ENCODE measurements at regions not wholly inside any gene's neighbourhood (a gene's known extent, or its start where the extent isn't known, plus 50 kb on each side); places are given as distances from the start of the nearest gene placed in this dataset.
A peak's percentile ranks its signal among the peaks of the same experiment; 100 is the strongest.
"Not testable (repeated sequence)": the region's sequence is repeated elsewhere in the genome, so short reads cannot be mapped to it uniquely, and the experiment has no call there.

GRCh38 chr5:26181582-26181981 lies 856.8 kb downstream of the CDH9 start:
- DNase-seq: no peak

GRCh38 chr5:26148569-26149107 lies 889.7 kb downstream of the CDH9 start:
- DNase-seq: no peak

GRCh38 chr5:26143259-26143658 lies 895.1 kb downstream of the CDH9 start:
- no peak for DNase-seq

- no peak for DNase-seq
Observed at GRCh38 chr5:26121338-26121737, 917.0 kb downstream of the CDH9 start.

GRCh38 chr5:26104175-26104574 lies 934.2 kb downstream of the CDH9 start:
- DNase-seq: no peak

- no peak for DNase-seq
Observed at GRCh38 chr5:26060212-26060611, 978.2 kb downstream of the CDH9 start.

GRCh38 chr5:26054594-26054993 lies 983.8 kb downstream of the CDH9 start:
- DNase-seq: no peak

- no peak for DNase-seq
Observed at GRCh38 chr5:26034813-26035212, 1003.6 kb downstream of the CDH9 start.

GRCh38 chr5:26031481-26031880 lies 1006.9 kb downstream of the CDH9 start:
- no peak for DNase-seq

- no peak for DNase-seq
Observed at GRCh38 chr5:26026044-26026443, 1012.3 kb downstream of the CDH9 start.

GRCh38 chr5:26024774-26025173 lies 1013.6 kb downstream of the CDH9 start:
- DNase-seq: no peak

- no peak for DNase-seq
Observed at GRCh38 chr5:26023361-26023760, 1015.0 kb downstream of the CDH9 start.

GRCh38 chr5:26014206-26014605 lies 1024.2 kb downstream of the CDH9 start:
- no peak for DNase-seq

GRCh38 chr5:26012078-26012477 lies 1026.3 kb downstream of the CDH9 start:
- DNase-seq: no peak

GRCh38 chr5:26009742-26010141 lies 1028.6 kb downstream of the CDH9 start:
- peak; percentile 7 for DNase-seq

GRCh38 chr5:26003966-26004365 lies 1034.4 kb downstream of the CDH9 start:
- no peak for DNase-seq

- DNase-seq: no peak
Observed at GRCh38 chr5:25995209-25995608, 1043.2 kb downstream of the CDH9 start.

GRCh38 chr5:25993701-25994100 lies 1044.7 kb downstream of the CDH9 start:
- no peak for DNase-seq

GRCh38 chr5:25991639-25992038 lies 1046.7 kb downstream of the CDH9 start:
- DNase-seq: no peak

GRCh38 chr5:25990771-25991170 lies 1047.6 kb downstream of the CDH9 start:
- no peak for DNase-seq

GRCh38 chr5:25979086-25979485 lies 1059.3 kb downstream of the CDH9 start:
- DNase-seq: no peak

GRCh38 chr5:25975885-25976284 lies 1062.5 kb downstream of the CDH9 start:
- DNase-seq: no peak

- no peak for DNase-seq
Observed at GRCh38 chr5:25974451-25974850, 1063.9 kb downstream of the CDH9 start.

GRCh38 chr5:25970906-25971489 lies 1067.4 kb downstream of the CDH9 start:
- DNase-seq: no peak

- not testable (repeated sequence) for DNase-seq
Observed at GRCh38 chr5:25969042-25969441, 1069.3 kb downstream of the CDH9 start.
